Liver (tissue), 8 donors: ENCODE measurements at regions not wholly inside any gene's neighbourhood (a gene's known extent, or its start where the extent isn't known, plus 50 kb on each side); places are given as distances from the start of the nearest gene placed in this dataset.

Experiments
- DNase-seq: peaks from one replicate; pipeline ENCODE4 v3.0.0-alpha.2; 2017; ENCODE audit warnings: low spot score
- H3K27ac ChIP-seq, 2 donors: one replicate each; pipeline ENCODE4 v1.7.0; 2013; ENCODE audit warnings: inconsistent platforms in 2 of 2, low read length in 2 of 2, control low read depth in 1 of 2, low read depth in 1 of 2, mild to moderate bottlenecking in 1 of 2
- H3K27me3 ChIP-seq, 4 donors: one replicate each; pipeline versions ENCODE4 v1.6.1 to v1.7.0; 2013; ENCODE audit warnings: low read length in 3 of 4, inconsistent platforms in 1 of 4, mild to moderate bottlenecking in 1 of 4, moderate library complexity in 1 of 4; ENCODE audit not compliant: control insufficient read depth in 4 of 4, insufficient read depth in 4 of 4
- H3K36me3 ChIP-seq, 4 donors: one replicate each; pipeline versions ENCODE4 v1.6.1 to v1.7.0; 2013; ENCODE audit warnings: low read length in 3 of 4, mild to moderate bottlenecking in 3 of 4, low read depth in 1 of 4, moderate library complexity in 1 of 4; ENCODE audit not compliant: control insufficient read depth in 4 of 4, insufficient read depth in 3 of 4
- H3K4me1 ChIP-seq, 4 donors: one replicate each; pipeline versions ENCODE4 v1.6.1 to v1.7.0; 2013; ENCODE audit warnings: low read length in 3 of 4, mild to moderate bottlenecking in 3 of 4, moderate library complexity in 1 of 4; ENCODE audit not compliant: control insufficient read depth in 4 of 4, insufficient read depth in 4 of 4
- H3K4me3 ChIP-seq, 3 donors: one replicate each; pipeline versions ENCODE4 v1.6.1 to v1.7.0; 2013; ENCODE audit warnings: low read length in 3 of 3, control low read depth in 1 of 3, low read depth in 1 of 3, mild to moderate bottlenecking in 1 of 3
- H3K9ac ChIP-seq, 2 donors: one replicate each; pipeline ENCODE4 v1.7.0; 2013; ENCODE audit warnings: low read length in 2 of 2, mild to moderate bottlenecking in 2 of 2, moderate library complexity in 2 of 2, control low read depth in 1 of 2, low read depth in 1 of 2
- H3K9me3 ChIP-seq, 4 donors: one replicate each; pipeline versions ENCODE4 v1.6.1 to v1.7.0; 2013; ENCODE audit warnings: low read length in 3 of 4; ENCODE audit not compliant: control insufficient read depth in 4 of 4
- EGR1 ChIP-seq, 2 donors: IDR thresholded peaks; 2 replicates each; pipeline ENCODE4 v1.6.1; 2016 to 2018; ENCODE audit warnings: antibody characterized with exemption in 2 of 2, low read depth in 2 of 2
- FOXA1 ChIP-seq: IDR thresholded peaks from 2 replicates; pipeline ENCODE4 v1.6.1; 2016; ENCODE audit warnings: antibody characterized with exemption
- FOXA2 ChIP-seq: IDR thresholded peaks from 2 replicates; pipeline ENCODE4 v1.6.1; 2016; ENCODE audit warnings: antibody characterized with exemption
- GABPA ChIP-seq, 2 donors: IDR thresholded peaks in 1 of 2; conservative IDR thresholded peaks in 1 of 2; 2 replicates each; pipeline ENCODE4 v1.6.1; 2016; ENCODE audit warnings: antibody characterized with exemption in 2 of 2, mild to moderate bottlenecking in 1 of 2, moderate library complexity in 1 of 2
- HNF4A ChIP-seq, 2 donors: conservative IDR thresholded peaks; 2 replicates each; pipeline ENCODE4 v1.6.1; 2016; ENCODE audit warnings: antibody characterized with exemption in 2 of 2, mild to moderate bottlenecking in 2 of 2
- HNF4G ChIP-seq: IDR thresholded peaks from 2 replicates; pipeline ENCODE4 v1.6.1; 2016; ENCODE audit warnings: antibody characterized with exemption
- JUND ChIP-seq, 2 donors: IDR thresholded peaks; 2 replicates each; pipeline ENCODE4 v1.6.1; 2016; ENCODE audit warnings: antibody characterized with exemption in 2 of 2
- NR2F2 ChIP-seq: IDR thresholded peaks from 2 replicates; pipeline ENCODE4 v1.6.1; 2016; ENCODE audit warnings: antibody characterized with exemption
- RAD21 ChIP-seq, 2 donors: IDR thresholded peaks; 2 replicates each; pipeline ENCODE4 v1.6.1; 2016; ENCODE audit warnings: antibody characterized with exemption in 2 of 2, mild to moderate bottlenecking in 2 of 2
- RXRA ChIP-seq, 2 donors: IDR thresholded peaks; 2 replicates each; pipeline ENCODE4 v1.6.1; 2017 to 2018; ENCODE audit warnings: antibody characterized with exemption in 2 of 2, mild to moderate bottlenecking in 1 of 2
- SP1 ChIP-seq: IDR thresholded peaks from 2 replicates; pipeline ENCODE4 v1.6.1; 2018; ENCODE audit warnings: antibody characterized with exemption, mild to moderate bottlenecking
- TAF1 ChIP-seq: conservative IDR thresholded peaks from 2 replicates; pipeline ENCODE4 v1.6.1; 2016; ENCODE audit warnings: antibody characterized with exemption, mild to moderate bottlenecking
- YY1 ChIP-seq: IDR thresholded peaks from 2 replicates; pipeline ENCODE4 v1.6.1; 2016; ENCODE audit warnings: antibody characterized with exemption, mild to moderate bottlenecking
- WGBS: extraction: QIAGEN DNeasy Blood & Tissue Kit; methylation state at CpG from one replicate; pipeline ENCODE4 v1.1.7; 2013; 5-methylcytosine and 5-hydroxymethylcytosine counted together
- TF ChIP-seq, protein P1 (sequence below): IDR thresholded peaks from 2 replicates; pipeline ENCODE4 v1.6.1; 2016; ENCODE audit warnings: antibody characterized with exemption
- TF ChIP-seq, protein P2 (sequence below): IDR thresholded peaks from 2 replicates; pipeline ENCODE4 v1.6.1; 2016; ENCODE audit warnings: antibody characterized with exemption
- TF ChIP-seq, protein P3 (sequence below): IDR thresholded peaks from 2 replicates; pipeline ENCODE4 v1.6.1; 2016; ENCODE audit warnings: antibody characterized with exemption
- TF ChIP-seq, protein P4 (sequence below): fragments of 150-350 bp; IDR thresholded peaks from 2 replicates; pipeline ENCODE4 v1.5.1; 2017; ENCODE audit warnings: improper control_type of control experiment, low read depth, low read length; ENCODE audit not compliant: missing input control
- TF ChIP-seq, protein P5 (sequence below): IDR thresholded peaks from 2 replicates; pipeline ENCODE4 v1.6.1; 2016; ENCODE audit warnings: antibody characterized with exemption, mild to moderate bottlenecking
- donor health status: healthy.
- donor health status: healthy.
- donor health status: healthy.
- donor health status: healthy.
- donor health status: healthy.

DNA sequence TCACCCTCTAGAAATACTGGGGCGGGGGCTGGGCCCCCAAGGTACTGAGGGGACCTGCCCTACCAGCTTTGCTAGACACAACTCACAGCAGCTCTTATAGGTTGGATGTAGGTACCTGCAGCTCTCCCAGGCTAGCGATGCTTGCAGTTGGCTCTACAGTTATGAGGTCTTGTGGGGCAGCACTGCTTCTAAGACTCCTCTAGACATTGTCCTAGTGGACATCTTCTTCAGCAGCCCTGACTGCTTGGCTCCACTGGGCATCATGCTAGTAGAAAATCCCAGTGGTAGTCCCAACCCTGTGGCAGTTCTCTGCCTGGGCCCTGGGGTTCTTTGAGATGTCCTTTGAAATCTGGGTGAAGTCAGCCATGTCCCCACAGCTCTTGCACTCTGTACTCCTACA lies 419.3 kb upstream of the SEL1L start:
- TF ChIP-seq, protein P1, sequence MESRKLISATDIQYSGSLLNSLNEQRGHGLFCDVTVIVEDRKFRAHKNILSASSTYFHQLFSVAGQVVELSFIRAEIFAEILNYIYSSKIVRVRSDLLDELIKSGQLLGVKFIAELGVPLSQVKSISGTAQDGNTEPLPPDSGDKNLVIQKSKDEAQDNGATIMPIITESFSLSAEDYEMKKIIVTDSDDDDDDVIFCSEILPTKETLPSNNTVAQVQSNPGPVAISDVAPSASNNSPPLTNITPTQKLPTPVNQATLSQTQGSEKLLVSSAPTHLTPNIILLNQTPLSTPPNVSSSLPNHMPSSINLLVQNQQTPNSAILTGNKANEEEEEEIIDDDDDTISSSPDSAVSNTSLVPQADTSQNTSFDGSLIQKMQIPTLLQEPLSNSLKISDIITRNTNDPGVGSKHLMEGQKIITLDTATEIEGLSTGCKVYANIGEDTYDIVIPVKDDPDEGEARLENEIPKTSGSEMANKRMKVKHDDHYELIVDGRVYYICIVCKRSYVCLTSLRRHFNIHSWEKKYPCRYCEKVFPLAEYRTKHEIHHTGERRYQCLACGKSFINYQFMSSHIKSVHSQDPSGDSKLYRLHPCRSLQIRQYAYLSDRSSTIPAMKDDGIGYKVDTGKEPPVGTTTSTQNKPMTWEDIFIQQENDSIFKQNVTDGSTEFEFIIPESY, result no peak
- TF ChIP-seq, protein P2, sequence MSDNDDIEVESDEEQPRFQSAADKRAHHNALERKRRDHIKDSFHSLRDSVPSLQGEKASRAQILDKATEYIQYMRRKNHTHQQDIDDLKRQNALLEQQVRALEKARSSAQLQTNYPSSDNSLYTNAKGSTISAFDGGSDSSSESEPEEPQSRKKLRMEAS, result no peak
- TF ChIP-seq HNF4A (conservative IDR thresholded peaks at IDR 0.05) (no peak), JUND (IDR thresholded peaks at IDR 0.05) (no peak), FOXA1 (no peak), TAF1 (no peak)
- TF ChIP-seq, protein P3, sequence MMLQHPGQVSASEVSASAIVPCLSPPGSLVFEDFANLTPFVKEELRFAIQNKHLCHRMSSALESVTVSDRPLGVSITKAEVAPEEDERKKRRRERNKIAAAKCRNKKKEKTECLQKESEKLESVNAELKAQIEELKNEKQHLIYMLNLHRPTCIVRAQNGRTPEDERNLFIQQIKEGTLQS, result no peak

DNA sequence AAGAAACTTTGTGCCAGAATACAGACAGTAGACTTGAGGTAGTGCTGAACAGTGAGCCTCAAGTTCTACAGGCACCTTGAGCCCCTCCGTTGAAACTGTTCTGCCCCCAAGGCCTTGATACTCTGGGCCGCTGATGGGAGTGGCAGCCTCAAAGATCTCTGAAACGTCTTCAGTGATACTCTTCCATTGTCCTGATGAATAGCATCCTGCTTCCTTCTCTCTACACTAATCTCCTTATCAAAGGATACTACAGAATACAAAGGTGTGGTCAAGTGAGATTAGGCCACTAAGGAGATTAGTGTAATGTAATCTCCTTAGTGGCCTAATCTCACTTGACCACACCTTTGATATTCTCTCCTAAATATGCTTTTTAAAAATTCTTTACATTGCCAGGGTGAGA lies 419.8 kb upstream of the SEL1L start:
- H3K36me3 ChIP-seq, result no peaks in the 10 kb centered on the region
- H3K9ac ChIP-seq, result no peak overlapping the region
- no peaks in the 10 kb centered on the region for H3K4me1 ChIP-seq
- no peak overlapping the region for H3K4me3 ChIP-seq
- H3K9me3 ChIP-seq, result peaks cover 0 to 2% (median 0%) of the 10 kb centered on the region in 4 donors
- TF ChIP-seq YY1, result no peak
- TF ChIP-seq RAD21 (IDR thresholded peaks at IDR 0.05), result no peak
- TF ChIP-seq, protein P1, result no peak
- TF ChIP-seq, protein P2, result no peak
- TF ChIP-seq TAF1, result no peak
- no peak for TF ChIP-seq GABPA (IDR thresholded peaks at IDR 0.05 in 1 of 2, conservative IDR thresholded peaks at IDR 0.05 in 1 of 2)
- TF ChIP-seq, protein P4, sequence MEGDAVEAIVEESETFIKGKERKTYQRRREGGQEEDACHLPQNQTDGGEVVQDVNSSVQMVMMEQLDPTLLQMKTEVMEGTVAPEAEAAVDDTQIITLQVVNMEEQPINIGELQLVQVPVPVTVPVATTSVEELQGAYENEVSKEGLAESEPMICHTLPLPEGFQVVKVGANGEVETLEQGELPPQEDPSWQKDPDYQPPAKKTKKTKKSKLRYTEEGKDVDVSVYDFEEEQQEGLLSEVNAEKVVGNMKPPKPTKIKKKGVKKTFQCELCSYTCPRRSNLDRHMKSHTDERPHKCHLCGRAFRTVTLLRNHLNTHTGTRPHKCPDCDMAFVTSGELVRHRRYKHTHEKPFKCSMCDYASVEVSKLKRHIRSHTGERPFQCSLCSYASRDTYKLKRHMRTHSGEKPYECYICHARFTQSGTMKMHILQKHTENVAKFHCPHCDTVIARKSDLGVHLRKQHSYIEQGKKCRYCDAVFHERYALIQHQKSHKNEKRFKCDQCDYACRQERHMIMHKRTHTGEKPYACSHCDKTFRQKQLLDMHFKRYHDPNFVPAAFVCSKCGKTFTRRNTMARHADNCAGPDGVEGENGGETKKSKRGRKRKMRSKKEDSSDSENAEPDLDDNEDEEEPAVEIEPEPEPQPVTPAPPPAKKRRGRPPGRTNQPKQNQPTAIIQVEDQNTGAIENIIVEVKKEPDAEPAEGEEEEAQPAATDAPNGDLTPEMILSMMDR, result no peak
- no peak for TF ChIP-seq SP1
- TF ChIP-seq HNF4G, result no peak
- TF ChIP-seq JUND (IDR thresholded peaks at IDR 0.05), result no peak
- no peak for TF ChIP-seq EGR1 (IDR thresholded peaks at IDR 0.05; ENCODE audit: low read depth in 2 of 2)
- TF ChIP-seq, protein P3, result no peak
- no peak for TF ChIP-seq RXRA (IDR thresholded peaks at IDR 0.05)
- TF ChIP-seq NR2F2, result no peak
- TF ChIP-seq, protein P5, sequence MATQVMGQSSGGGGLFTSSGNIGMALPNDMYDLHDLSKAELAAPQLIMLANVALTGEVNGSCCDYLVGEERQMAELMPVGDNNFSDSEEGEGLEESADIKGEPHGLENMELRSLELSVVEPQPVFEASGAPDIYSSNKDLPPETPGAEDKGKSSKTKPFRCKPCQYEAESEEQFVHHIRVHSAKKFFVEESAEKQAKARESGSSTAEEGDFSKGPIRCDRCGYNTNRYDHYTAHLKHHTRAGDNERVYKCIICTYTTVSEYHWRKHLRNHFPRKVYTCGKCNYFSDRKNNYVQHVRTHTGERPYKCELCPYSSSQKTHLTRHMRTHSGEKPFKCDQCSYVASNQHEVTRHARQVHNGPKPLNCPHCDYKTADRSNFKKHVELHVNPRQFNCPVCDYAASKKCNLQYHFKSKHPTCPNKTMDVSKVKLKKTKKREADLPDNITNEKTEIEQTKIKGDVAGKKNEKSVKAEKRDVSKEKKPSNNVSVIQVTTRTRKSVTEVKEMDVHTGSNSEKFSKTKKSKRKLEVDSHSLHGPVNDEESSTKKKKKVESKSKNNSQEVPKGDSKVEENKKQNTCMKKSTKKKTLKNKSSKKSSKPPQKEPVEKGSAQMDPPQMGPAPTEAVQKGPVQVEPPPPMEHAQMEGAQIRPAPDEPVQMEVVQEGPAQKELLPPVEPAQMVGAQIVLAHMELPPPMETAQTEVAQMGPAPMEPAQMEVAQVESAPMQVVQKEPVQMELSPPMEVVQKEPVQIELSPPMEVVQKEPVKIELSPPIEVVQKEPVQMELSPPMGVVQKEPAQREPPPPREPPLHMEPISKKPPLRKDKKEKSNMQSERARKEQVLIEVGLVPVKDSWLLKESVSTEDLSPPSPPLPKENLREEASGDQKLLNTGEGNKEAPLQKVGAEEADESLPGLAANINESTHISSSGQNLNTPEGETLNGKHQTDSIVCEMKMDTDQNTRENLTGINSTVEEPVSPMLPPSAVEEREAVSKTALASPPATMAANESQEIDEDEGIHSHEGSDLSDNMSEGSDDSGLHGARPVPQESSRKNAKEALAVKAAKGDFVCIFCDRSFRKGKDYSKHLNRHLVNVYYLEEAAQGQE, result no peak
- no peak for TF ChIP-seq HNF4A (conservative IDR thresholded peaks at IDR 0.05)
- no peak for TF ChIP-seq FOXA2
- no peak overlapping the region for H3K27ac ChIP-seq
- WGBS, result 75% methylated on average over 3 of the region's 3 CpGs
- H3K27me3 ChIP-seq, result no peaks in the 10 kb centered on the region
- no peak for DNase-seq

More for the DNA sequence above, 419.3 kb upstream of the SEL1L start:
- no peaks in the 10 kb centered on the region for H3K4me1 ChIP-seq
- WGBS, result 79% methylated on average over 2 of the region's 2 CpGs
- H3K4me3 ChIP-seq, result no peak overlapping the region
- no peak overlapping the region for H3K27ac ChIP-seq
- H3K36me3 ChIP-seq, result no peaks in the 10 kb centered on the region
- DNase-seq, result no peak
- H3K9me3 ChIP-seq, result peaks cover 0 to 2% (median 0%) of the 10 kb centered on the region in 4 donors
- H3K27me3 ChIP-seq, result no peaks in the 10 kb centered on the region
- H3K9ac ChIP-seq, result no peak overlapping the region
